Naive thymus-derived CD4-positive, alpha-beta T cell (primary cell): ENCODE measurements at regions not wholly inside any gene's neighbourhood (a gene's known extent, or its start where the extent isn't known, plus 50 kb on each side); places are given as distances from the start of the nearest gene placed in this dataset.
"Not testable (repeated sequence)": the region's sequence is repeated elsewhere in the genome, so short reads cannot be mapped to it uniquely, and the experiment has no call there.

Source experiments
- ATAC-seq: fragments of 150-1000 bp; cut with Tn5 transposase; 2 replicates; pipeline ENCODE4 v1.10.0; 2021; ENCODE audit warnings: mild to moderate bottlenecking, moderate library complexity
- CTCF ChIA-PET: fragments of 350-600 bp; sonication (Branson Sonifier 250); formaldehyde crosslinking; loops from one replicate; lab custom pipeline; 2021; ENCODE audit warnings: antibody characterized with exemption; lab: Charles Lee
- POLR2A ChIA-PET: fragments of 350-600 bp; sonication (Branson Sonifier 250); formaldehyde crosslinking; loops from one replicate; lab custom pipeline; 2021; ENCODE audit warnings: antibody characterized with exemption, inconsistent platforms; lab: Charles Lee
- DNase-seq, 9 donors: peaks; one replicate each; pipeline versions ENCODE4 v3.0.0 to v3.0.0-alpha.2; 2020 to 2022; ENCODE audit warnings: mixed read lengths in 1 of 9
- H3K27ac ChIP-seq: one replicate; pipeline ENCODE4 v1.7.0; 2013; ENCODE audit warnings: mild to moderate bottlenecking, low read depth, low read length, moderate library complexity
- H3K27me3 ChIP-seq, 2 donors: one replicate each; pipeline ENCODE4 v1.7.0; 2013; ENCODE audit warnings: low read length in 2 of 2, mild to moderate bottlenecking in 2 of 2, moderate library complexity in 2 of 2; ENCODE audit not compliant: control insufficient read depth in 2 of 2, insufficient read depth in 2 of 2
- H3K36me3 ChIP-seq, 3 experiments: 1 replicate in 2 of 3; 2 replicates in 1 of 3; pipeline ENCODE4 v1.7.0; 2013; ENCODE audit warnings: low read length in 3 of 3, mild to moderate bottlenecking in 3 of 3, moderate library complexity in 1 of 3; ENCODE audit not compliant: insufficient read depth in 3 of 3, control insufficient read depth in 2 of 3
- H3K4me1 ChIP-seq, 2 donors: one replicate each; pipeline ENCODE4 v1.7.0; 2013; ENCODE audit warnings: low read length in 2 of 2, mild to moderate bottlenecking in 2 of 2, moderate library complexity in 1 of 2; ENCODE audit not compliant: control insufficient read depth in 2 of 2, insufficient read depth in 2 of 2
- H3K4me3 ChIP-seq: 2 replicates; pipeline ENCODE4 v1.7.0; 2013; ENCODE audit warnings: mild to moderate bottlenecking, low read length
- H3K9me3 ChIP-seq, 3 experiments: 1 replicate in 2 of 3; 2 replicates in 1 of 3; pipeline ENCODE4 v1.7.0; 2013; ENCODE audit warnings: low read length in 3 of 3; ENCODE audit not compliant: control insufficient read depth in 2 of 3
- H3K27ac Mint-ChIP-seq, 9 donors: one replicate each; pipeline ENCODE4 v1.8.0; 2020 to 2022; ENCODE audit warnings: mixed read lengths in 9 of 9, mild to moderate bottlenecking in 8 of 9, moderate library complexity in 5 of 9, inconsistent platforms in 2 of 9
- H3K27me3 Mint-ChIP-seq, 5 donors: one replicate each; pipeline ENCODE4 v1.8.0; 2021 to 2022; ENCODE audit warnings: mixed read lengths in 5 of 5, mild to moderate bottlenecking in 1 of 5
- H3K36me3 Mint-ChIP-seq, 5 donors: one replicate each; pipeline ENCODE4 v1.8.0; 2020 to 2022; ENCODE audit warnings: mixed read lengths in 5 of 5, mild to moderate bottlenecking in 3 of 5, inconsistent platforms in 1 of 5
- H3K4me1 Mint-ChIP-seq, 7 donors: one replicate each; pipeline ENCODE4 v1.8.0; 2020 to 2022; ENCODE audit warnings: mixed read lengths in 7 of 7, mild to moderate bottlenecking in 3 of 7, inconsistent platforms in 1 of 7
- H3K4me3 Mint-ChIP-seq, 10 donors: one replicate each; pipeline ENCODE4 v1.8.0; 2020 to 2022; ENCODE audit warnings: mild to moderate bottlenecking in 10 of 10, mixed read lengths in 10 of 10, moderate library complexity in 6 of 10, inconsistent platforms in 2 of 10
- H3K9me3 Mint-ChIP-seq, 11 donors: one replicate each; pipeline ENCODE4 v1.8.0; 2020 to 2022; ENCODE audit warnings: mixed read lengths in 11 of 11, mild to moderate bottlenecking in 4 of 11, inconsistent platforms in 1 of 11, moderate library complexity in 1 of 11
- intact Hi-C, 2 donors: fragments of 100-400 bp; cut with micrococcal nuclease; formaldehyde crosslinking; loops; one replicate each; pipeline ENCODE4 v1.15.1; 2023

GRCh38 chr13:66237411-66238062 lies 992.6 kb downstream of the PCDH9 start:
- DNase-seq (no peak), ATAC-seq (no peak)
- Histone ChIP-seq H3K27ac (no peak overlapping the region), H3K27me3 (no peaks in the 10 kb centered on the region), H3K36me3 (no peaks in the 10 kb centered on the region), H3K4me1 (no peaks in the 10 kb centered on the region), H3K9me3 (no peaks in the 10 kb centered on the region), H3K4me3 (no peak overlapping the region)
- Mint-ChIP-seq H3K4me1 (no peaks in the 10 kb centered on the region), H3K27me3 (no peaks in the 10 kb centered on the region), H3K36me3 (no peaks in the 10 kb centered on the region), H3K27ac (no peak overlapping the region), H3K4me3 (no peak overlapping the region), H3K9me3 (peaks cover 0 to 16% (median 3%) of the 10 kb centered on the region in 11 donors)
- POLR2A ChIA-PET, result no interaction called here
- CTCF ChIA-PET, result no interaction called here
- intact Hi-C loops, result no loop called here

GRCh38 chr13:66234159-66234558 lies 996.0 kb downstream of the PCDH9 start:
- no peaks in the 10 kb centered on the region for H3K4me1 Mint-ChIP-seq
- Histone ChIP-seq H3K27me3 (no peaks in the 10 kb centered on the region), H3K9me3 (no peaks in the 10 kb centered on the region), H3K36me3 (no peaks in the 10 kb centered on the region), H3K4me3 (no peak overlapping the region), H3K4me1 (no peaks in the 10 kb centered on the region), H3K27ac (no peak overlapping the region)
- H3K4me3 Mint-ChIP-seq, result no peak overlapping the region
- DNase-seq (no peak), ATAC-seq (no peak)
- intact Hi-C loops, result no loop called here
- peaks cover 0 to 6% (median 0%) of the 10 kb centered on the region in 5 donors for H3K36me3 Mint-ChIP-seq
- peaks cover 0 to 12% (median 5%) of the 10 kb centered on the region in 11 donors for H3K9me3 Mint-ChIP-seq
- H3K27ac Mint-ChIP-seq, result no peak overlapping the region
- POLR2A ChIA-PET, result no interaction called here
- H3K27me3 Mint-ChIP-seq, result no peaks in the 10 kb centered on the region
- CTCF ChIA-PET, result no interaction called here

GRCh38 chr13:66231958-66232357 lies 998.2 kb downstream of the PCDH9 start:
- H3K4me3 Mint-ChIP-seq, ATAC-seq, DNase-seq: not testable (repeated sequence)

GRCh38 chr13:66225072-66225471 lies 1005.1 kb downstream of the PCDH9 start:
- DNase-seq (no peak), ATAC-seq (no peak)
- Histone ChIP-seq H3K4me1 (no peaks in the 10 kb centered on the region), H3K27ac (no peak overlapping the region), H3K4me3 (no peak overlapping the region), H3K36me3 (no peaks in the 10 kb centered on the region), H3K27me3 (no peaks in the 10 kb centered on the region), H3K9me3 (no peaks in the 10 kb centered on the region)
- Mint-ChIP-seq H3K27me3 (no peaks in the 10 kb centered on the region), H3K36me3 (peaks cover 0 to 3% (median 0%) of the 10 kb centered on the region in 5 donors), H3K4me1 (no peaks in the 10 kb centered on the region), H3K9me3 (peaks cover 0 to 9% (median 2%) of the 10 kb centered on the region in 11 donors), H3K4me3 (no peak overlapping the region), H3K27ac (no peak overlapping the region)
- ChIA-PET POLR2A (no interaction called here), CTCF (no interaction called here)
- intact Hi-C loops, result no loop called here

More at GRCh38 chr13:66231958-66232357, 998.2 kb downstream of the PCDH9 start:
- H3K27me3 ChIP-seq, H3K36me3 Mint-ChIP-seq, H3K27me3 Mint-ChIP-seq, H3K9me3 ChIP-seq, H3K4me1 ChIP-seq, CTCF ChIA-PET, H3K4me3 ChIP-seq, intact Hi-C loops, POLR2A ChIA-PET, H3K4me1 Mint-ChIP-seq, H3K36me3 ChIP-seq, H3K27ac ChIP-seq, H3K27ac Mint-ChIP-seq: not testable (repeated sequence)
- H3K9me3 Mint-ChIP-seq, result peaks cover 0 to 16% (median 5%) of the 10 kb centered on the region in 11 donors

- Histone ChIP-seq H3K27me3 (no peaks in the 10 kb centered on the region), H3K36me3 (no peaks in the 10 kb centered on the region), H3K27ac (no peak overlapping the region), H3K9me3 (no peaks in the 10 kb centered on the region), H3K4me1 (no peaks in the 10 kb centered on the region), H3K4me3 (no peak overlapping the region)
- Mint-ChIP-seq H3K9me3 (peaks cover 0 to 9% (median 0%) of the 10 kb centered on the region in 11 donors), H3K4me3 (no peak overlapping the region), H3K4me1 (no peaks in the 10 kb centered on the region), H3K27me3 (no peaks in the 10 kb centered on the region), H3K27ac (no peak overlapping the region), H3K36me3 (no peaks in the 10 kb centered on the region)
- ChIA-PET CTCF (no interaction called here), POLR2A (no interaction called here)
- no peak for DNase-seq
- intact Hi-C loops, result no loop called here
- no peak for ATAC-seq
These were observed 1005.5 kb downstream of the PCDH9 start for GRCh38 chr13:66224663-66225062.

GRCh38 chr13:66222926-66223325 lies 1007.2 kb downstream of the PCDH9 start:
- DNase-seq, result no peak

GRCh38 chr13:66222127-66222526 lies 1008.0 kb downstream of the PCDH9 start:
- ChIA-PET CTCF (no interaction called here), POLR2A (no interaction called here)
- H3K36me3 ChIP-seq, result no peaks in the 10 kb centered on the region
- H3K9me3 ChIP-seq, result no peaks in the 10 kb centered on the region
- Mint-ChIP-seq H3K27ac (no peak overlapping the region), H3K4me3 (no peak overlapping the region), H3K36me3 (no peaks in the 10 kb centered on the region), H3K4me1 (no peaks in the 10 kb centered on the region), H3K9me3 (peaks cover 0 to 2% (median 0%) of the 10 kb centered on the region in 11 donors), H3K27me3 (no peaks in the 10 kb centered on the region)
- intact Hi-C loops, result no loop called here
- H3K27me3 ChIP-seq, result no peaks in the 10 kb centered on the region
- no peak for ATAC-seq
- H3K27ac ChIP-seq, result no peak overlapping the region
- no peak for DNase-seq
- H3K4me3 ChIP-seq, result no peak overlapping the region
- H3K4me1 ChIP-seq, result no peaks in the 10 kb centered on the region

More at GRCh38 chr13:66222926-66223325, 1007.2 kb downstream of the PCDH9 start:
- no peak overlapping the region for H3K4me3 ChIP-seq
- ChIA-PET POLR2A (no interaction called here), CTCF (no interaction called here)
- Mint-ChIP-seq H3K27ac (no peak overlapping the region), H3K4me1 (no peaks in the 10 kb centered on the region), H3K4me3 (no peak overlapping the region), H3K9me3 (peaks cover 0 to 2% (median 0%) of the 10 kb centered on the region in 11 donors), H3K36me3 (no peaks in the 10 kb centered on the region), H3K27me3 (no peaks in the 10 kb centered on the region)
- intact Hi-C loops, result no loop called here
- no peak for ATAC-seq
- H3K4me1 ChIP-seq, result no peaks in the 10 kb centered on the region
- H3K9me3 ChIP-seq, result no peaks in the 10 kb centered on the region
- H3K36me3 ChIP-seq, result no peaks in the 10 kb centered on the region
- H3K27me3 ChIP-seq, result no peaks in the 10 kb centered on the region
- no peak overlapping the region for H3K27ac ChIP-seq
